ENCODE measurements at regions not wholly inside any gene's neighbourhood (a gene's known extent, or its start where the extent isn't known, plus 50 kb on each side); places are given as distances from the start of the nearest gene placed in this dataset.

DNA sequence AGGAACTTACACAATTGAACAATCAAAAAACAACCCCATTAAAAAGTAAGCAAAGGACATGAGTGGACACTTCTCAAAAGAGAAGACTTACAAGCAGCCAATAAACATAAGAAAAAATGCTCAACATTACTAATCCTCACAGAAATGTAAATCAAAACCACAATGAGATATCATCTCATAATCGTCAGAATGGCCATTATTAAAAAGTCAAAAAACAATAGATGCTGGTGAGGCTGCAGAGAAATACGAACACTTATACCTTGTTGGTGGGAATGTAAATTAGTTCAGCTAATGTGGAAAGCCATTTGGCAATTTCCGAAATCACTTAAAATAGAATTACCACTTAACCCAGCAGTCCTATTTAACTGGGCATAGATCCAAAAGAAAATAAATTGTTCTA, 301.9 kb upstream of the KCNJ16 start:
- CTCF ChIA-PET: no interaction called here
- Mint-ChIP-seq H3K36me3 (ENCODE audit: low read depth) (no peaks in the 10 kb centered on the region), H3K27ac (no peak overlapping the region), H3K4me1 (no peaks in the 10 kb centered on the region), H3K27me3 (no peaks in the 10 kb centered on the region), H3K9me3 (no peaks in the 10 kb centered on the region), H3K4me3 (no peak overlapping the region)
- no peak for DNase-seq
- POLR2A ChIA-PET: no interaction called here

DNA sequence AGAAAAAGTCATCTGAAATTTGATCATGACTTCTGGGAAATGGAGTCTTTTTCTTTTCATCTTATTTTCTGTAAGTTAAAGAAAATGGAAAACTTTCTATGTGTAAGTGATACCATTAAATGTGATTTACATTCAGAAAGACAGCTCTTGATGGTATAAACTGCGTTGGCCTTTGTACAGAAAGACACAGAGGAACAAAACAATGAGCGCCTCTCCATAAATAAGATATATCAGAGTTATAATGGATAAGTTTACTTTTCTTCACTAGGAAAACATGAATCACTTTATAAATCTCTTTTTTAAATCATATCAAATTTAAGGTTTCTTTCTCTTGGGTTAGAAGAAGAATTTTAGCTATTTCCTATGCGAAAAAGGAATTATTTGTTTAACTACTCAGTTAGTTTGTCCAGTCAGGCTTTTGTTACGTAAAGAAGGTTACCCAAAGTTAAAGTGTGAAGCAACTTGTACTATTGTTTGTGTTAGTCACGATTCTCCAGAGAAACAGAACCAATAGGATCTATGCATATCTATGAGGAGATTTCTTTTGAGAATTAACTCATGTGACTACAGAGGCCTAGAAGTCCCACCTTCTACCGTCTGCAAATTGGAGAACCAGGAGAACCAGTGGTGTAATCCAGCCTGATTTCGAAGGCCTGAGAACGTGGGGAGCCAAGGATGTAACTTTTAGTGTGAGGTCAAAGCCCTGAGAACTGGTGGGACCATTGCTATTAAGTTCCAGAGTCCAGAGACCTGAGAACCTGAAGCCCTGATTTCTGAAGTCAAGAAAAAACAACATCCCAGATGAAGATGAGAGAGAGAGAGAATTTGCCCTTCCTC, 295.4 kb upstream of the KCNJ16 start:
- no peak for DNase-seq
- ChIA-PET POLR2A (no interaction called here), CTCF (no interaction called here)
- no peaks in the 10 kb centered on the region for H3K4me1 Mint-ChIP-seq
- no peaks in the 10 kb centered on the region for H3K36me3 Mint-ChIP-seq (ENCODE audit: low read depth)
- no peak overlapping the region for H3K27ac Mint-ChIP-seq
- H3K27me3 Mint-ChIP-seq: no peaks in the 10 kb centered on the region
- no peaks in the 10 kb centered on the region for H3K9me3 Mint-ChIP-seq
- no peak overlapping the region for H3K4me3 Mint-ChIP-seq

DNA sequence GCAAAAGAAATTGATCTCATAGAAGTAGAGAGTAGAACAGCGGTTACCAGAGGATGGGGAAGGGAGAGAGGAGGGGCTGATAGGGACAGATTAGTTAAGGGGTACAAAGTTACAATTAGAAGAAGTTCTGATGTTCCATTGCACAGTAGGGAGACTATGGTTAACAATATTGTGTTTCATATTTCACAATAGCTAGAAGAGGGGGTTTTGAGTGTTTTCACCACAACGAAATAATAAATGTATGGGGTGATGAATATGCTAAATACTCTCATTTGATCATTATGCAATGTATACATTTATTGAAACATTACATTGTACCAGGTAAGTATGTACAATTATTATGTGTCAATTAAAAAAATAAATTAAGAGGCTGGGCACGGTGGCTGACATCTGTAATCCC, 291.2 kb upstream of the KCNJ16 start:
- ChIA-PET CTCF (no interaction called here), POLR2A (no interaction called here)
- H3K27me3 Mint-ChIP-seq: no peaks in the 10 kb centered on the region
- no peak for DNase-seq
- no peaks in the 10 kb centered on the region for H3K9me3 Mint-ChIP-seq
- H3K27ac Mint-ChIP-seq: no peak overlapping the region
- H3K36me3 Mint-ChIP-seq (ENCODE audit: low read depth): no peaks in the 10 kb centered on the region
- no peak overlapping the region for H3K4me3 Mint-ChIP-seq
- no peaks in the 10 kb centered on the region for H3K4me1 Mint-ChIP-seq

DNA sequence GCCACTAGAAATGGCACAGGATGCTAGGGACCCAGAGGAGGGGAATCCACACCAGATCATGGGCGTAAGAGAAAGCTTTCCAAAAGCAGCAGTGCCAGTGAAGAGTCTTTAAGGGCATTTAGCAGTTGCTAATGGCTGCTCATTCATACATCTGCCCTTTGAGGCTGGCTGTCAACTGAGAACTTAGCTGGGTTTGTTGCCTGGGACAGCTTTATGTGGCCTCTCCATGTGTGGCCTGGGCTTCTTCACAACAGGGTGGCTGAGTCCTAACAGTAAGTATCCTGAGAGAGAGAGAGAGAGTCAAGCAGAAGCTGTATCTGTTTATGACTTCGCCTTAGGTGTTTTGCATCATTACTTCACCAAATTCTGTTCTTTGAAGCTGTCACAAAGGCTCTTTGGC, 286.1 kb upstream of the KCNJ16 start:
- Mint-ChIP-seq H3K27ac (no peak overlapping the region), H3K4me3 (no peak overlapping the region), H3K27me3 (no peaks in the 10 kb centered on the region), H3K9me3 (peaks cover 2% of the 10 kb centered on the region), H3K36me3 (ENCODE audit: low read depth) (no peaks in the 10 kb centered on the region), H3K4me1 (no peaks in the 10 kb centered on the region)
- ChIA-PET POLR2A (no interaction called here), CTCF (no interaction called here)
- DNase-seq: no peak

DNA sequence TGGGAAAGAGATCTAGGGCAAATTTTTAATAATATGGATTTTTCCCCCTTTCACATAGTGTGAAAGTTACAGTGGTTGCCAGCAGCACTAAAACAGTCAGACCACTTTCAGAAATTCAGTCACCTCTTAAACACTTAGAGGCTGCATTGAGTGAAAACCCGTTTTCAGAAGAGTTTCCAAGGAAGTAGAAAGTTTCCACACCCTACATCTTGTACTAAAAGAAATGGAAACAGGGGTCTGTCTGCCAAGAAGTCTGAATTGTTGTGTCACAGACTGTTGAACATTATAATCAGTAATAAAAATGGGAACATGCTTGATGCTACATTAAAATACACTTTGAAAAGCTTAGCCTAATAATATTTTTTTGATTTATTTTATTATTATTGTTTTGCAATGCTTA, 278.9 kb upstream of the KCNJ16 start:
- no peak for DNase-seq
- no peaks in the 10 kb centered on the region for H3K4me1 Mint-ChIP-seq
- CTCF ChIA-PET: no interaction called here
- POLR2A ChIA-PET: no interaction called here
- no peak overlapping the region for H3K4me3 Mint-ChIP-seq
- H3K27ac Mint-ChIP-seq: no peak overlapping the region
- H3K36me3 Mint-ChIP-seq (ENCODE audit: low read depth): no peaks in the 10 kb centered on the region
- no peaks in the 10 kb centered on the region for H3K27me3 Mint-ChIP-seq
- peaks cover 10% of the 10 kb centered on the region for H3K9me3 Mint-ChIP-seq

DNA sequence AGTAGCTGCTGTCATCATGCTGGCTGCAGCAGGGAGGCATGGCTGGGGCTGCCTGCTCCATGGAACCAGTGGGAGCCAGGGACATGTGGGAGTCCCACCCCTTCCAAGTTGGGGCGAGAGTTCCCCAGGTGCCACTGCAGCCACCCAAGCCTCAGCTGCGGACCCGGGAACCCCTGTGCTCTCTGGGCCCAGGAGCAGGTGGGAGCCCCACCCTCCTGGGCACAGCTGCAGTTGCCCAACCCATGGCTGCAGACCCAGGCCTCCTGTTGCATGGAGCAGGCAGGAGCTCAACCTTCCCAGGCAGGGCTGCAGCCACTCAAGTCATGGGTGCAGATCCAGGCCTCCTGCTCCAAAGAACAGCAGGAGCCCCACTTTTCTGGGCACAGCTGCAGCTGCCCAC, 274.2 kb upstream of the KCNJ16 start:
- ChIA-PET POLR2A (no interaction called here), CTCF (no interaction called here)
- Mint-ChIP-seq H3K36me3 (ENCODE audit: low read depth) (no peaks in the 10 kb centered on the region), H3K27me3 (no peaks in the 10 kb centered on the region), H3K9me3 (peaks cover 9% of the 10 kb centered on the region), H3K27ac (no peak overlapping the region), H3K4me3 (no peak overlapping the region), H3K4me1 (no peaks in the 10 kb centered on the region)
- DNase-seq: no peak

DNA sequence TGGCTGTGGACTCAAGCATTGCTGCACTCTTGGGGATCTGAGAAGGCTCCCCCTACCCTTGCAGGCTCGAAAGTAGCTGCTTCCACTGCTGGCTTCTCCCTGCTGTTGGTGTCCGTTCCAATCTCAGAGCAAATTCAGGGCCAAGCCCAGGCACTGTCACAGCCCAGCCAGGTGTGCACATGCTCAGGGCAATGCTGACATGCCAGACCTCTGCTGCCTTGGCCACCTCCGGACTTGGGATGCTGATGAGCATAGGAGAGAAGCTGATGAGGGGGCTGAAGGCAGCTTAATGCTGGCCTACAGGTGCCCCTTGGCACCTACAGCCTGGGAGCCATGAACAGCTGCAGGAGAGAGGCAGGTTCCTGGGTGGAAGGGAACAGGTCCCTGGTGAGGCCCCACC, 273.7 kb upstream of the KCNJ16 start:
- H3K27me3 Mint-ChIP-seq: no peaks in the 10 kb centered on the region
- peaks cover 9% of the 10 kb centered on the region for H3K9me3 Mint-ChIP-seq
- POLR2A ChIA-PET: no interaction called here
- H3K4me1 Mint-ChIP-seq: no peaks in the 10 kb centered on the region
- CTCF ChIA-PET: no interaction called here
- H3K27ac Mint-ChIP-seq: no peak overlapping the region
- no peaks in the 10 kb centered on the region for H3K36me3 Mint-ChIP-seq (ENCODE audit: low read depth)
- no peak for DNase-seq
- H3K4me3 Mint-ChIP-seq: no peak overlapping the region

DNA sequence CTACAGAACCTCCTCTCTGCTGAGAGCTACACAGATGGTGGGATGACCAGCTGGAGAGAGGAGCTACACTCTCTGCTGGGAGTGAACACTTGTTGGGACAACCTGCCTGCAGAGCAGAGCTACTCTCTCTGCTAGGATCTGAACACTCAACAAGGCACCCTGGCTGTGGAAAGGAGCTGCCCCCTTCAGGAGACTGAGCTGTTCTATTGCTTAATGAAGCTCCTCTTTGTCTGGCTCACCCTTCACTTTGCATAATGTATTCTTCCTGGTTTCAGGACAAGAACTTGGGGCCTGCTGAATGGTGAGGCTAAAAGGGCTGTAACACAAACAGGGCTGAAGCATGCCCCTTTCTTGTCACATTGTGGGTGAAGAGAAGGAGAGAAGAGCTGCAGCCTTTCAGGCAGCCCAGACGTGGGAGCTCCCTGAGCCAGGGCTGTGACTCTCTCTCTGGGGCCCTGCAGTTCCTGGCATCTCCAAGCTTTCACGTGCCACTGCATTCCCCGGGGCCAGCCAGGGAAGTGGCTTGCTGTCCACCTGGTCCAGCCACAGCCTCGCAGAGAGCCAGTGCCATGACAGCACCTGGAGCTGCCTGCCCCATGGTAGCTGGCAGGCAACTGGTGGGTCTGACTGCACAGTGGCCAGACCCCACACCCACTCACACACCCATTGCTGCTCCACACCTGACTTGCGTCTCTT, 272.8 kb upstream of the KCNJ16 start:
- no peak overlapping the region for H3K27ac Mint-ChIP-seq
- H3K36me3 Mint-ChIP-seq (ENCODE audit: low read depth): no peaks in the 10 kb centered on the region
- H3K9me3 Mint-ChIP-seq: peaks cover 9% of the 10 kb centered on the region
- CTCF ChIA-PET: no interaction called here
- no peak for DNase-seq
- H3K4me3 Mint-ChIP-seq: no peak overlapping the region
- no peaks in the 10 kb centered on the region for H3K4me1 Mint-ChIP-seq
- POLR2A ChIA-PET: no interaction called here
- H3K27me3 Mint-ChIP-seq: no peaks in the 10 kb centered on the region

DNA sequence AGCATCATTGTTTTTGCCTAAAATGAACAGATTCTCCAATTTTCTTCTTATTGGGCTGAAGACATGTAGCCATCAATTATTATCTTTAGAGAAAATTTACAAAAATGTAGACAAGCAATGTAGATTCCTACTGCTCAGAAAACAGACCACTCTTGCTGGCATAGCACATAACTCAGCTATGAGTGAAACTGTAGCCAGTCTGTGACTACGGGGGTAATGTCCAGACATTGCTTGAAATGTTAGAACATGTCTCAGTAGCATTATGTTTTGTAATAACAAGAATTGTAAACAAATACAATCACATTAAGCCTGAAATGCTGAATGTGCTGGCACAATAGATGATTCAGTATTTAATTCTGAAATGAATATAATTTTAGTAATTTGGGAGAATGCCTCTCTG, 265.7 kb upstream of the KCNJ16 start:
- H3K4me1 Mint-ChIP-seq: no peaks in the 10 kb centered on the region
- H3K27me3 Mint-ChIP-seq: no peaks in the 10 kb centered on the region

DNA sequence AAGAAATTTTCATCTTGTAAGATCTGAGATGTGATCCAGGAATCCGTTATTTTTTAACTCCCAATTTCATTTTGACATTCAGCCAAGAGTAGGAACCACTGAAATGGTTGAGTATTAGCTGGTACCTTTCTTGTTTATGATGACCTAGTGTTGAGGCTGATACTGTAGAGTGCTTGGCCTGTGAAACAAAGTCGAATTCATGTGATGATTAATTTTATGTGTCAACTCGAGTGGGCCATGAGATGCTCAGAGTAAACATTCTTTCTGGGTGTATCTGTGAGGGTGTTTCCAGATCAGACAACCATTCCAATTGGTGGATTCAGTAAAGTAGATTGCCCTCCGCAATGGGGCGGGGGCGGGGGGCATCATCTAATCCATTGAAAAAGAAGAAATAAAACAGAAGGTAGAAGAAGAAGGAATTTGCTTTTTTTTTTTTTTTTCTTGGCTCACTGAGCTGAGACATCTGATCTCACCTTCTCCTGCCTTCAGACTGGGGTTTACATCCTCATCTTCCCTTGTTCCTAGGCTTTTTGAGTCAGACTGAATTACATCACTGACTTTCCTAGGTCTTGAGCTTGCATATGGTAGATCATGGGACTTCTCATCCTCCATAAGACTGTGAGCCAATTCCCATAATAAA, 264.6 kb upstream of the KCNJ16 start:
- ChIA-PET POLR2A (no interaction called here), CTCF (no interaction called here)
- Mint-ChIP-seq H3K4me3 (no peak overlapping the region), H3K9me3 (peaks cover under 1% of the 10 kb centered on the region), H3K27ac (no peak overlapping the region), H3K27me3 (no peaks in the 10 kb centered on the region), H3K4me1 (no peaks in the 10 kb centered on the region), H3K36me3 (ENCODE audit: low read depth) (no peaks in the 10 kb centered on the region)
- DNase-seq: no peak

More for the DNA sequence above, 265.7 kb upstream of the KCNJ16 start:
- Mint-ChIP-seq H3K36me3 (ENCODE audit: low read depth) (no peaks in the 10 kb centered on the region), H3K9me3 (peaks cover 2% of the 10 kb centered on the region), H3K4me3 (no peak overlapping the region), H3K27ac (no peak overlapping the region)
- POLR2A ChIA-PET: no interaction called here
- no peak for DNase-seq
- CTCF ChIA-PET: no interaction called here

DNA sequence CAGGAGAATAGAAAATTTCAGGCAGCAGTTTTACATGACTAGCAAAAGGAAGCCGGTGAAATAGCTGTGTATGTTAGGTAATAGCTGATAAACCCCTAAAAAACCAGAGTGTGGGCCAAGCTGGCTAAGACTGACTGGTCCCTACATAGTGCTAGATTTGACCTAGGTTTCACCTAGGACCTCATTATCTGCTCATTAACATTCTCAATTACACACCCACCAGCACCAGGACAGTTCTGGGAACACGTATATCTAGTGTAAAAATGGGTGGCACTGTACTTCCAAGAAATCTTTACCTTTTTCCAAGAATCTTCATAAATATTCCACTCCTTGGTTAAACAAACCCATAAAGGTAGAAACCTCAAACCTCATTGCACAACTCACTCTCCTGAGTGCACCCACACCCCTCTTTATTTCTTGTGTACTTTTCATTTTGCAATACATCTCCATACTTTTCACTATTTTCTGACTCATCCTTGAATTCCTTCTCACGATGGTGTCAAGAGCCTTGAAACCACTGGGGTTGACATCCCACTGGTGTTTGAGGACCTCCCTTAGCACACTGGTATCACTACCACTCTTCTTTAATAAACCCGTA, 262.7 kb upstream of the KCNJ16 start:
- Mint-ChIP-seq H3K4me3 (no peak overlapping the region), H3K36me3 (ENCODE audit: low read depth) (no peaks in the 10 kb centered on the region), H3K27me3 (no peaks in the 10 kb centered on the region), H3K9me3 (no peaks in the 10 kb centered on the region), H3K27ac (no peak overlapping the region), H3K4me1 (no peaks in the 10 kb centered on the region)
- DNase-seq: no peak
- ChIA-PET CTCF (no interaction called here), POLR2A (no interaction called here)

DNA sequence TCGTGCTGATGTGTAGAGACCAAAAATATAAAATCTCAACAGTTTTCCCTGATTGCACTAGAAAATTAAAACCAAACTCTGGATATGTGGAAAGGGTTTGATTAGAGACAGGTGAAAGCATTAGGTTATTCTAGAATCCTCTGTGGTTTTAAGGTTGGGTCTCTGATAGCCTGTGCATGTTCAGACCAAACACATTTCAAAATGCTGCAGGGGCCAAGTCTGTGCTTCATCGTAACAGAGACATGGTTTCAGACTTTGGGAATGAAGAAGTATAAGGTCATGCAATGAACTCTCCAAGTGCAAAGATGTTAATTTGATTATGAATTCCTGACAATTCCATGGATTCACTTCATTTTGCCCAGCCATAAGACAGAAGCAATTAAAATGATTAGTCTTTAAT, 261.0 kb upstream of the KCNJ16 start:
- H3K36me3 Mint-ChIP-seq (ENCODE audit: low read depth): no peaks in the 10 kb centered on the region
- H3K4me1 Mint-ChIP-seq: no peaks in the 10 kb centered on the region
- ChIA-PET CTCF (no interaction called here), POLR2A (no interaction called here)
- DNase-seq: no peak
- H3K4me3 Mint-ChIP-seq: no peak overlapping the region
- no peaks in the 10 kb centered on the region for H3K27me3 Mint-ChIP-seq
- no peak overlapping the region for H3K27ac Mint-ChIP-seq
- no peaks in the 10 kb centered on the region for H3K9me3 Mint-ChIP-seq

DNA sequence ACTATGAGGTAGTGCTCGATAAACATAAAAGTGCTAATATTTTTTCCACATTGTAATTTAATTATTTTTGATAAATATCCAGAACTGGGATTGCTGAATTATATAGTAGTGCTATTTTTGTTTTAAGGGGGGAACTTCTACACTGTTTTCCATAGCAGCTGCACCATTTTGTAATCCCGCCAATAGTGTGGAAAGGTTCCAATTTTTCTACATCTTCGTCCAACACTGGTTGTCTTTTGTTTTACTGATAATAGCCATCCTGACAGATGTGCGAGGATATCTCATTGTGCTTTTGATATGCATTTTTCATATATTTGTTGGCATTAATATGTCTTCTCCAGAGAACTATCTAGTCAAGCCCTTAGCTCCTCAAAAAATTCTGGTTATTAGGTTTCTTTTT, 259.6 kb upstream of the KCNJ16 start:
- Mint-ChIP-seq H3K27ac (no peak overlapping the region), H3K4me3 (no peak overlapping the region), H3K36me3 (ENCODE audit: low read depth) (no peaks in the 10 kb centered on the region), H3K4me1 (no peaks in the 10 kb centered on the region), H3K27me3 (no peaks in the 10 kb centered on the region), H3K9me3 (peaks cover 1% of the 10 kb centered on the region)
- DNase-seq: no peak
- CTCF ChIA-PET: no interaction called here
- POLR2A ChIA-PET: no interaction called here

DNA sequence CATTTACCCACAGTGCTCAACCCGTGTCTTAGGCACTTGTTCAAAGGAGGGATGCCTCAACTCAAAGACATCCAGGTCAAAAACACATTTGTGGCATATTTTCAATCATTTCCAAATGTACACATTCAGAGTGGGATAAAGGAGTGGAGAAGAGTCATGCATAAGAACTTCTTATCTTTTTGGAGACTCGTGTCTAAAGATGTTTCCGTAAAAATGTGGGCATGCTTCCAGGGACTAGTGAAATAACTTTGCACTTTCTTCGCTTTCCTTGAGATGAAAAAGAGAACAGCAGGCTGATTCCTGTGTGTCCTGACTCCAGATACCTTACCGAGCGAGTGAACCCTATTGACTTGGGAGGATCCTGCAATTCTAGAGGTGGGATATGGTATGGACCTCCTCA, 256.6 kb upstream of the KCNJ16 start:
- Mint-ChIP-seq H3K9me3 (peaks cover 3% of the 10 kb centered on the region), H3K27ac (no peak overlapping the region), H3K36me3 (ENCODE audit: low read depth) (no peaks in the 10 kb centered on the region), H3K4me3 (no peak overlapping the region), H3K4me1 (no peaks in the 10 kb centered on the region), H3K27me3 (no peaks in the 10 kb centered on the region)
- ChIA-PET POLR2A (no interaction called here), CTCF (no interaction called here)
- no peak for DNase-seq
